ENCODE measurements at regions not wholly inside any gene's neighbourhood (a gene's known extent, or its start where the extent isn't known, plus 50 kb on each side); places are given as distances from the start of the nearest gene placed in this dataset.

- TF ChIP-seq CTCF (IDR thresholded peaks at IDR 0.05) (no peak), EZH2 (IDR thresholded peaks at IDR 0.05) (no peak), EZH2phosphoT487 (IDR thresholded peaks at IDR 0.05) (no peak)
Observed at GRCh38 chr10:2813286-2813685, 254.1 kb upstream of the PFKP start.
